ENCODE measurements at regions not wholly inside any gene's neighbourhood (a gene's known extent, or its start where the extent isn't known, plus 50 kb on each side); places are given as distances from the start of the nearest gene placed in this dataset.

- H3K27ac ChIP-seq = no peak overlapping the region
- TF ChIP-seq, protein P1, sequence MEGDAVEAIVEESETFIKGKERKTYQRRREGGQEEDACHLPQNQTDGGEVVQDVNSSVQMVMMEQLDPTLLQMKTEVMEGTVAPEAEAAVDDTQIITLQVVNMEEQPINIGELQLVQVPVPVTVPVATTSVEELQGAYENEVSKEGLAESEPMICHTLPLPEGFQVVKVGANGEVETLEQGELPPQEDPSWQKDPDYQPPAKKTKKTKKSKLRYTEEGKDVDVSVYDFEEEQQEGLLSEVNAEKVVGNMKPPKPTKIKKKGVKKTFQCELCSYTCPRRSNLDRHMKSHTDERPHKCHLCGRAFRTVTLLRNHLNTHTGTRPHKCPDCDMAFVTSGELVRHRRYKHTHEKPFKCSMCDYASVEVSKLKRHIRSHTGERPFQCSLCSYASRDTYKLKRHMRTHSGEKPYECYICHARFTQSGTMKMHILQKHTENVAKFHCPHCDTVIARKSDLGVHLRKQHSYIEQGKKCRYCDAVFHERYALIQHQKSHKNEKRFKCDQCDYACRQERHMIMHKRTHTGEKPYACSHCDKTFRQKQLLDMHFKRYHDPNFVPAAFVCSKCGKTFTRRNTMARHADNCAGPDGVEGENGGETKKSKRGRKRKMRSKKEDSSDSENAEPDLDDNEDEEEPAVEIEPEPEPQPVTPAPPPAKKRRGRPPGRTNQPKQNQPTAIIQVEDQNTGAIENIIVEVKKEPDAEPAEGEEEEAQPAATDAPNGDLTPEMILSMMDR (conservative IDR thresholded peaks at IDR 0.05) = no peak
These were observed 99.5 kb upstream of the ALDH1B1 start for GRCh38 chr9:38293022-38293421.

GRCh38 chr9:38292480-38292879 lies 100.0 kb upstream of the ALDH1B1 start:
- TF ChIP-seq, protein P1 (conservative IDR thresholded peaks at IDR 0.05) = no peak
- no peak overlapping the region for H3K27ac ChIP-seq

DNA sequence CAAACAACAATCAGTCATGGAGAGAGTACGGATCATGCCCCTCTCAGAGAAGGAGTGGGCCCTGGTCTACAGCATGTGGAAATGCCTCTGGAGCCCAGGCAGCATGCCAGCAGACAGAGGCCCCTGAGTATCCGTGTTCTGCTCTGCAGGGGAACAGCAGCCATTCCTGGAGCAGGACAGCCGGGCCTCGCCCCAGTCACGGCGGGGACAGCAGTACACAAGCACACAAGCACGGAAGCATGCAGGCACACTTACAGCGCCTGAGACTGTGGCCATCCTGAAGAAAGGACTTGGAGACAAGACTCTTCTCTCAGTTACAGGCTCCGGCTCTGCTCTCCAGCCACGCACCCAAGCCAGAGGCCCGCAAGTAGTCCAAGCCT lies 102.6 kb upstream of the ALDH1B1 start:
- TF ChIP-seq, protein P1 (conservative IDR thresholded peaks at IDR 0.05) = no peak
- H3K27ac ChIP-seq = no peak overlapping the region

GRCh38 chr9:38289236-38289865 lies 103.2 kb upstream of the ALDH1B1 start:
- TF ChIP-seq, protein P1 (conservative IDR thresholded peaks at IDR 0.05) = no peak

GRCh38 chr9:38288502-38288901 lies 104.0 kb upstream of the ALDH1B1 start:
- H3K27ac ChIP-seq = no peak overlapping the region
- TF ChIP-seq, protein P1 (conservative IDR thresholded peaks at IDR 0.05) = no peak

More at GRCh38 chr9:38289236-38289865, 103.2 kb upstream of the ALDH1B1 start:
- H3K27ac ChIP-seq = no peak overlapping the region

GRCh38 chr9:38287420-38287985 lies 105.0 kb upstream of the ALDH1B1 start:
- no peak overlapping the region for H3K27ac ChIP-seq
- TF ChIP-seq, protein P1 (conservative IDR thresholded peaks at IDR 0.05) = no peak

DNA sequence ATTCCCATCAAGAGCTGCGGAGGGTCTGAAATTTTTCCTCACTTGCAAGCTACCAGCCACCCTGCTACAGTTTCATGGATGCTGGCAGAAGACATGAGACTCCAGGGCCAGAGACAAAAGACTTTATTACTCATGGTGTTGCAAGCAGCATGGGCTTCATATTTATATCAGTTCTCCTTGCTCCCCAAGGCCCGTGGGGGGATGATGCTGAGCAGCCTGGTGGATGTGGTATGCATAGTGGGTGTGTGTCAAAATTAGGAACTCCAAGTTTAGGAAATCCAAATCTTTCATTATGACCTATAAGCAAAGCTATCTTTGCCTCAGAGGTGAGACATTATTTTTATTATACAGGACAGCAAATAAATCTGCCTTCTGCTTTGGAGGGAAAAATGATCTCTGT lies 105.7 kb upstream of the ALDH1B1 start:
- TF ChIP-seq, protein P1 (conservative IDR thresholded peaks at IDR 0.05) = no peak
- H3K27ac ChIP-seq = no peak overlapping the region
